SK-N-SH treated with all-trans-retinoic acid at 6 μM for 48 hours (cell line): ENCODE measurements at regions not wholly inside any gene's neighbourhood (a gene's known extent, or its start where the extent isn't known, plus 50 kb on each side); places are given as distances from the start of the nearest gene placed in this dataset.

Experiments
- BACH2 ChIP-seq: fragments of 250-450 bp; sonication (Bioruptor Pico); IDR thresholded peaks from 2 replicates; pipeline ENCODE4 v1.9.0; 2021; ENCODE audit warnings: mild to moderate bottlenecking, borderline replicate concordance
- TCF4 ChIP-seq: fragments of 250-450 bp; sonication (Bioruptor Pico); IDR thresholded peaks from 2 replicates; pipeline ENCODE4 v1.8.0; 2021; ENCODE audit warnings: mild to moderate bottlenecking, moderate library complexity, borderline replicate concordance
- ZNF565 ChIP-seq: fragments of 450-650 bp; formaldehyde crosslinking; conservative IDR thresholded peaks from 2 replicates; pipeline ENCODE4 v1.5.0; 2020; ENCODE audit warnings: low read depth, mild to moderate bottlenecking, moderate library complexity
- TF ChIP-seq, protein P1 (sequence below): fragments of 250-450 bp; sonication (Bioruptor Pico); IDR thresholded peaks from 2 replicates; pipeline ENCODE4 v1.8.0; 2021; ENCODE audit warnings: low read depth, mild to moderate bottlenecking, moderate library complexity, borderline replicate concordance
- TF ChIP-seq, protein P2 (sequence below): fragments of 250-450 bp; sonication (Bioruptor Pico); IDR thresholded peaks from 2 replicates; pipeline ENCODE4 v1.5.1; 2021; ENCODE audit warnings: mild to moderate bottlenecking, moderate library complexity

DNA sequence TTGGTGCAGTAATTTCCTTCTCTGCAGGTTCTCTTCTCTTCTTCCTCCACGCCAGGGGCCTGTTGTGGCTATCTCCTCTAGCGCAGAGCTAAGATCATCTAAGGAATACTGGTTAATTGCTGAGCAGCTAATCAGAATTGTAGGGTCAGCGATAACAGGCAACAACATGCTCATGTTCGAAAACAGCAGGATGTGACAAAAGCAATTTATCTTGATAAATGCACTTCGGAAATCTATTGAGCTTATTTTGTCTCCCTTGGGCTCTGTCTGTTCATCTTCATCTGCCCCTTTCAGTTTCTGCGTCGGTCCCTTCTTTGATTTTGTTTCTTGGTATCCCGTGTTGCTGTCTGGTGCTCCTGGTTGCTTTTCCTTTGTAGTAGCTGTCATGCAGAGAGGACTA lies 67.3 kb upstream of the MAP3K7 start:
- TF ChIP-seq, protein P1, sequence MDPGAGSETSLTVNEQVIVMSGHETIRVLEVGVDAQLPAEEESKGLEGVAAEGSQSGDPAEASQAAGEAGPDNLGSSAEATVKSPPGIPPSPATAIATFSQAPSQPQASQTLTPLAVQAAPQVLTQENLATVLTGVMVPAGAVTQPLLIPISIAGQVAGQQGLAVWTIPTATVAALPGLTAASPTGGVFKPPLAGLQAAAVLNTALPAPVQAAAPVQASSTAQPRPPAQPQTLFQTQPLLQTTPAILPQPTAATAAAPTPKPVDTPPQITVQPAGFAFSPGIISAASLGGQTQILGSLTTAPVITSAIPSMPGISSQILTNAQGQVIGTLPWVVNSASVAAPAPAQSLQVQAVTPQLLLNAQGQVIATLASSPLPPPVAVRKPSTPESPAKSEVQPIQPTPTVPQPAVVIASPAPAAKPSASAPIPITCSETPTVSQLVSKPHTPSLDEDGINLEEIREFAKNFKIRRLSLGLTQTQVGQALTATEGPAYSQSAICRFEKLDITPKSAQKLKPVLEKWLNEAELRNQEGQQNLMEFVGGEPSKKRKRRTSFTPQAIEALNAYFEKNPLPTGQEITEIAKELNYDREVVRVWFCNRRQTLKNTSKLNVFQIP (CRISPR knock-in tag), result no peak
- TF ChIP-seq, protein P2, sequence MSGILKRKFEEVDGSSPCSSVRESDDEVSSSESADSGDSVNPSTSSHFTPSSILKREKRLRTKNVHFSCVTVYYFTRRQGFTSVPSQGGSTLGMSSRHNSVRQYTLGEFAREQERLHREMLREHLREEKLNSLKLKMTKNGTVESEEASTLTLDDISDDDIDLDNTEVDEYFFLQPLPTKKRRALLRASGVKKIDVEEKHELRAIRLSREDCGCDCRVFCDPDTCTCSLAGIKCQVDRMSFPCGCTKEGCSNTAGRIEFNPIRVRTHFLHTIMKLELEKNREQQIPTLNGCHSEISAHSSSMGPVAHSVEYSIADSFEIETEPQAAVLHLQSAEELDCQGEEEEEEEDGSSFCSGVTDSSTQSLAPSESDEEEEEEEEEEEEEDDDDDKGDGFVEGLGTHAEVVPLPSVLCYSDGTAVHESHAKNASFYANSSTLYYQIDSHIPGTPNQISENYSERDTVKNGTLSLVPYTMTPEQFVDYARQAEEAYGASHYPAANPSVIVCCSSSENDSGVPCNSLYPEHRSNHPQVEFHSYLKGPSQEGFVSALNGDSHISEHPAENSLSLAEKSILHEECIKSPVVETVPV (CRISPR knock-in tag), result no peak
- TF ChIP-seq TCF4 (CRISPR knock-in tag) (no peak), ZNF565 (CRISPR knock-in tag) (no peak), BACH2 (CRISPR knock-in tag) (no peak)
